ENCODE measurements at regions not wholly inside any gene's neighbourhood (a gene's known extent, or its start where the extent isn't known, plus 50 kb on each side); places are given as distances from the start of the nearest gene placed in this dataset.

GRCh38 chr21:28253338-28253737, 739.3 kb downstream of the LTN1 start:
- Histone ChIP-seq H3K4me1 (peaks cover 16% of the 10 kb centered on the region), H3K36me3 (no peaks in the 10 kb centered on the region), H3K9me3 (replicated peaks) (no peaks in the 10 kb centered on the region), H3K27me3 (ENCODE audit: low read depth) (no peaks in the 10 kb centered on the region), H3K4me3 (no peak overlapping the region), H3K27ac (replicated peaks) (no peak overlapping the region)
- no peak for TF ChIP-seq CTCF (IDR thresholded peaks at IDR 0.05; ENCODE audit: borderline replicate concordance)
- no peak for DNase-seq
- intact Hi-C loops (cut with micrococcal nuclease) = no loop called here

- DNase-seq = no peak
- Histone ChIP-seq H3K4me3 (no peak overlapping the region), H3K36me3 (no peaks in the 10 kb centered on the region), H3K27me3 (ENCODE audit: low read depth) (no peaks in the 10 kb centered on the region), H3K27ac (replicated peaks) (no peak overlapping the region), H3K4me1 (peaks cover 16% of the 10 kb centered on the region), H3K9me3 (replicated peaks) (no peaks in the 10 kb centered on the region)
- no peak for TF ChIP-seq CTCF (IDR thresholded peaks at IDR 0.05; ENCODE audit: borderline replicate concordance)
- intact Hi-C loops (cut with micrococcal nuclease) = no loop called here
Measured at GRCh38 chr21:28252928-28253327, 739.7 kb downstream of the LTN1 start.

- H3K9me3 ChIP-seq (replicated peaks) = no peaks in the 10 kb centered on the region
- no peak for DNase-seq
- H3K27me3 ChIP-seq (ENCODE audit: low read depth) = no peaks in the 10 kb centered on the region
- H3K27ac ChIP-seq (replicated peaks) = no peak overlapping the region
- no peak overlapping the region for H3K4me3 ChIP-seq
- no peaks in the 10 kb centered on the region for H3K4me1 ChIP-seq
- no peaks in the 10 kb centered on the region for H3K36me3 ChIP-seq
- no peak for TF ChIP-seq CTCF (IDR thresholded peaks at IDR 0.05; ENCODE audit: borderline replicate concordance)
- intact Hi-C loops (cut with micrococcal nuclease) = no loop called here
Measured at GRCh38 chr21:28250946-28251345, 741.7 kb downstream of the LTN1 start.

GRCh38 chr21:28247454-28248020, 745.1 kb downstream of the LTN1 start:
- no peaks in the 10 kb centered on the region for H3K4me1 ChIP-seq
- no peak overlapping the region for H3K27ac ChIP-seq (replicated peaks)
- no peaks in the 10 kb centered on the region for H3K27me3 ChIP-seq (ENCODE audit: low read depth)
- H3K9me3 ChIP-seq (replicated peaks) = no peaks in the 10 kb centered on the region
- H3K4me3 ChIP-seq = no peak overlapping the region
- no peak for TF ChIP-seq CTCF (IDR thresholded peaks at IDR 0.05; ENCODE audit: borderline replicate concordance)
- no peak for DNase-seq
- intact Hi-C loops (cut with micrococcal nuclease) = no loop called here
- no peaks in the 10 kb centered on the region for H3K36me3 ChIP-seq

- Histone ChIP-seq H3K27me3 (ENCODE audit: low read depth) (no peaks in the 10 kb centered on the region), H3K36me3 (no peaks in the 10 kb centered on the region), H3K4me1 (peaks cover 28% of the 10 kb centered on the region), H3K9me3 (replicated peaks) (no peaks in the 10 kb centered on the region), H3K4me3 (no peak overlapping the region), H3K27ac (replicated peaks) (no peak overlapping the region)
- intact Hi-C loops (cut with micrococcal nuclease) = no loop called here
- TF ChIP-seq CTCF (IDR thresholded peaks at IDR 0.05; ENCODE audit: borderline replicate concordance) = no peak
- no peak for DNase-seq
Measured at GRCh38 chr21:28240586-28240985, 752.1 kb downstream of the LTN1 start.

Data from left ventricle myocardium inferior (tissue), 1 donor.